AG04450 (cell line): ENCODE measurements at regions not wholly inside any gene's neighbourhood (a gene's known extent, or its start where the extent isn't known, plus 50 kb on each side); places are given as distances from the start of the nearest gene placed in this dataset.
A peak's percentile ranks its signal among the peaks of the same experiment; 100 is the strongest.

Experiments used
- CTCF ChIA-PET: fragments of 300-600, 350-600 bp; formaldehyde crosslinking; extraction: SDS; loops from one replicate; lab custom pipeline; 2022; ENCODE audit warnings: antibody characterized with exemption, inconsistent platforms; lab: Charles Lee
- POLR2A ChIA-PET: fragments of 350-600 bp; formaldehyde crosslinking; extraction: SDS; loops from one replicate; lab custom pipeline; 2021; ENCODE audit warnings: antibody characterized with exemption, inconsistent platforms; lab: Yijun Ruan, JAX
- DNase-seq: peaks from one replicate; pipeline ENCODE4 v3.0.0-alpha.2; 2011; ENCODE audit warnings: low read depth, low spot score
- H3K27ac ChIP-seq: one replicate; pipeline ENCODE4 v1.5.1; 2012; ENCODE audit warnings: low read depth, low read length, control low read depth
- H3K27me3 ChIP-seq: one replicate; pipeline ENCODE4 v1.6.0; 2012; ENCODE audit warnings: low read length; ENCODE audit not compliant: control insufficient read depth, insufficient read depth
- H3K4me3 ChIP-seq: 2 replicates; pipeline ENCODE4 v1.5.1; 2011; ENCODE audit warnings: mild to moderate bottlenecking, low read depth, low read length, control low read depth
- H3K9me3 ChIP-seq: 2 replicates; pipeline ENCODE4 v1.5.1; 2012; ENCODE audit warnings: low read length; ENCODE audit not compliant: control insufficient read depth, insufficient read depth
- TF ChIP-seq, protein P1 (sequence below): IDR thresholded peaks from 2 replicates; pipeline ENCODE4 v1.5.1; 2011; ENCODE audit warnings: low read depth, low read length, control low read depth, inconsistent platforms

DNA sequence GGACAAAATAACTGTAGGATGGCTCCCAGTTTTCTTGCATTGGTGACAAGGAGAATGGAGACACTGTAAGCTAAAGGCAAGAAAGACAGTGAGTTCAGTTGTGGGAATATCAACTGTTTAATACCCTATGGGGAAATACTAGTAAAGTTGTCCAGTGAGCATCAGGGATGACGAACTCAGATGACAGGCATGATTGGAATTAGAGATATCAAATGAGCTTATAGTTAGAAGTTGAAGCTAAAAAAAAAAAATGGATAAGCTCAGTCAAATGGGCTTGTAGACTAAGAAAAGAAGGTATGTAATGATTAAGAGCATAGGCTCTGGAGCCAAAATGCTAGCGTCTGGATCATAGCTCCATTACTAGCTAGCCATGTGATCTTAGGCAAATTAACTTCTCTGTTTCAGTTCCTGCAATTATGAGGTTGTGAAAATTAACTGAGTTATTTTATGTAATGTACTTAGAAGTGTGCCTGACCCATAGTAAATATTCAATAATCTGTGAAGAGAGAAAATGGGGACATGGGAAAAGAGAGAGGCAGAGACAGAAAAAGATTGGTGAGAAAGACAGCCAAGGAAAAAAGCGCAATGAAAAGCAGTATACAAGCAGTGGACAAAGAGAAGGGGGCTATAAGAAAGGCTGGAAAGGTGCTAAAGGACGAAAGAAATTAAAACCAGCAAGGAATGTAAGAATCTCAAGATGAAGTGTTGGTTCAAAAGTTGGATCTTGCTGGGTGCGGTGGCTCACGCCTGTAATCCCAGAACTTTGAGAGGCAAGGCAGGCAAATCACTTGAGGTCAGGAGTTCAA, 95.7 kb upstream of the SLC39A10 start:
- peak overlapping the region; percentile 96 for H3K27ac ChIP-seq
- H3K4me3 ChIP-seq, result no peak overlapping the region
- peak; percentile 94 for DNase-seq
- no peaks in the 10 kb centered on the region for H3K27me3 ChIP-seq
- no peaks in the 10 kb centered on the region for H3K9me3 ChIP-seq
- ChIA-PET POLR2A (interaction anchor here (0.6 to 2.3 kb wide), 14 partner anchors 12 to 241 kb away, joined by 3 to 35 read pairs (median 5); partner anchors contain the start of gene SLC39A10), CTCF (interaction anchor here (0.6 to 3.3 kb wide), 6 partner anchors 14 to 1874 kb away, joined by 3 to 22 read pairs (median 4); partner anchors contain the start of gene SLC39A10)
- TF ChIP-seq, protein P1, sequence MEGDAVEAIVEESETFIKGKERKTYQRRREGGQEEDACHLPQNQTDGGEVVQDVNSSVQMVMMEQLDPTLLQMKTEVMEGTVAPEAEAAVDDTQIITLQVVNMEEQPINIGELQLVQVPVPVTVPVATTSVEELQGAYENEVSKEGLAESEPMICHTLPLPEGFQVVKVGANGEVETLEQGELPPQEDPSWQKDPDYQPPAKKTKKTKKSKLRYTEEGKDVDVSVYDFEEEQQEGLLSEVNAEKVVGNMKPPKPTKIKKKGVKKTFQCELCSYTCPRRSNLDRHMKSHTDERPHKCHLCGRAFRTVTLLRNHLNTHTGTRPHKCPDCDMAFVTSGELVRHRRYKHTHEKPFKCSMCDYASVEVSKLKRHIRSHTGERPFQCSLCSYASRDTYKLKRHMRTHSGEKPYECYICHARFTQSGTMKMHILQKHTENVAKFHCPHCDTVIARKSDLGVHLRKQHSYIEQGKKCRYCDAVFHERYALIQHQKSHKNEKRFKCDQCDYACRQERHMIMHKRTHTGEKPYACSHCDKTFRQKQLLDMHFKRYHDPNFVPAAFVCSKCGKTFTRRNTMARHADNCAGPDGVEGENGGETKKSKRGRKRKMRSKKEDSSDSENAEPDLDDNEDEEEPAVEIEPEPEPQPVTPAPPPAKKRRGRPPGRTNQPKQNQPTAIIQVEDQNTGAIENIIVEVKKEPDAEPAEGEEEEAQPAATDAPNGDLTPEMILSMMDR, result no peak

DNA sequence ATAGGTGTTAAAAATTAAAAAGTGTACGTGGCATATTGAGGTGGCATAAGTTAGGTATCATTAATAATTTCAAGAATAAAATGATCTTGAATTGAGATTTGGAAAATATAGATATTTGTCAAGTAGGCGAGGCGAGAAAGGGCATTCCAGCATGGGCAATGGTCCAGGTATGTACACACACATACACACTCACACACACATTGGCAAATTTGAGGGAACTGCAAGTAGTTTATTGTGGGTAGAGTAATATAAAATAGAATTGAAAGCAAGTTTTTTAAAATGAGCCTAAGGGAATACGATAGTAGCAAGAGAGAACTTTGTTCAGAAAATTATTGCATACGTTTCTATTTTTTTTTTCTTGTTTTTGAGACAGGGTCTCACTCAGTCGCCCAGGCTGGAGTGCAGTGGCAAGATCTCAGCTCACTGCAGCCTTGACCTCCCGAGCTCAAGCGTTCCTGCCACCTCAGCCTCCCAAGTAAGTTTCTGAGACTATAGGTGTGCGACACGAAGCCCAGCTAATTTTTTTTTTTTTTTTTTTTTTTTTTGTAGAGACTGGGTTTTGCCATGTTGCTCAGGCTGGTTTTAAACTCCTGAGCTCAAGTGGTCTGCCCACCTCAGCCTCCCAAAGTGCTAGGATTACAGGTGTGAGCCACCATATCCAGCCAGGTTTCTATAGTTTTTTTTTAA, 96.7 kb upstream of the SLC39A10 start:
- peak overlapping the region; percentile 96 for H3K27ac ChIP-seq
- no peak for DNase-seq
- no peaks in the 10 kb centered on the region for H3K9me3 ChIP-seq
- CTCF ChIA-PET, result interaction anchor here (0.6 to 3.3 kb wide), 4 partner anchors 21 to 100 kb away, joined by 4 to 22 read pairs (median 8); partner anchors contain the start of gene SLC39A10
- no peak overlapping the region for H3K4me3 ChIP-seq
- POLR2A ChIA-PET, result interaction anchor here (0.6 to 2.3 kb wide), 13 partner anchors 15 to 689 kb away, joined by 3 to 35 read pairs (median 5); partner anchors contain the start of gene SLC39A10
- no peaks in the 10 kb centered on the region for H3K27me3 ChIP-seq
- TF ChIP-seq, protein P1, result no peak

DNA sequence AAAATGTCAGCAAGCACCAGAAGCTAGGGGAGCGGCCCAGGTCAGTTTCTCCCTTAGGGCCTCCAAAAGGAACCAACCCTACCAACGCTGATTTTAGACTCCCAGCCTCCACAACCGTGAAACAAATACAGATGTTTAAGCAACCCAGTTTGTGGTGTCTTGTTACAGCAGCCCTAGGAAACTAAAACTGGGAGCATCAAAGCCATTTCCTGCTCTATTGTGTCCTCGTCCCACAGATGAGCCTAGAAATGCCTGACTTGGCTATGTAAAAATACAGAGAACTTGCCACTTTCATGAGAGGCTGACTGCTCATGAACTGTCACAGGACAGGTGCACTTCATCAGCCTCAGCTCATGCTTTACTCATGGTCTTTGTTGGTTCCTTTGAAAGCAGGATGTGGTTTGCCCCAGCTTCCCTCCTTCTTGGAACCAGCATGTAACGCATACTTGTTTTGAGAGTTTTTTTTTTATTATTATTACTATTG, 97.6 kb upstream of the SLC39A10 start:
- POLR2A ChIA-PET, result interaction anchor here (0.7 to 1.4 kb wide), 5 partner anchors 15 to 231 kb away, joined by 3 to 9 read pairs (median 4); partner anchors contain the start of gene SLC39A10
- H3K4me3 ChIP-seq, result no peak overlapping the region
- no peaks in the 10 kb centered on the region for H3K27me3 ChIP-seq
- H3K27ac ChIP-seq, result peak overlapping the region; percentile 96
- H3K9me3 ChIP-seq, result no peaks in the 10 kb centered on the region
- DNase-seq, result peak; percentile 99
- CTCF ChIA-PET, result interaction anchor here (0.6 to 2.3 kb wide), 3 partner anchors 20 to 97 kb away, joined by 4 to 11 read pairs (median 6); partner anchors contain the start of gene SLC39A10
- TF ChIP-seq, protein P1, result no peak

DNA sequence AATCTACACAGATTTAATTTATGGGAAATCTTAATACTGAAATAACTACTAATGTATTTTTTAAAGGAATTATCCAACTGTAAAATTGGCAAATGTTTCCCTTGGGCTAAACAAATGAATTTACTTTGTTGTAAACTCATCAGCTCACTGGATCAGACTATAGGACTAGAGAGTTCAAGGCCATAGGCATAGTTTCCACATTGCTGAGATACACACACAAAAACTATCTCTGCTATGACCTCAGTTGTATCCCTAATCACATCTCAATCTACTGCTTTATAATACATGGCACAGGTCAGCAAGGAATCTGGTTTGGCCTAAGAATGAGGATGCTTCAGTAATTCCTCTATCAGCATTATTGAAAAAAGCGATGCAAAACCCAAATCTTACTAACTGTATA, 101.1 kb upstream of the SLC39A10 start:
- DNase-seq, result no peak
- no peak overlapping the region for H3K27ac ChIP-seq
- no peaks in the 10 kb centered on the region for H3K9me3 ChIP-seq
- no peaks in the 10 kb centered on the region for H3K27me3 ChIP-seq
- ChIA-PET POLR2A (no interaction called here), CTCF (no interaction called here)
- TF ChIP-seq, protein P1, result no peak
- H3K4me3 ChIP-seq, result no peak overlapping the region
